ENCODE measurements at regions not wholly inside any gene's neighbourhood (a gene's known extent, or its start where the extent isn't known, plus 50 kb on each side); places are given as distances from the start of the nearest gene placed in this dataset.

GRCh38 chr7:14974688-14975087 is 72.1 kb upstream of the DGKB start:
- TF ChIP-seq CTCF (IDR thresholded peaks at IDR 0.05; ENCODE audit: extremely low read depth in 1 of 2, insufficient read depth in 1 of 2, low read depth in 1 of 2, low read length in 2 of 2) = no peak
- TF ChIP-seq JUN (IDR thresholded peaks at IDR 0.05; ENCODE audit: borderline replicate concordance, insufficient read depth, insufficient read length, low read depth) = no peak
- no peak for TF ChIP-seq MAX (IDR thresholded peaks at IDR 0.05; ENCODE audit: insufficient read depth, insufficient read length)
- no peak for TF ChIP-seq POLR2A (IDR thresholded peaks at IDR 0.05; ENCODE audit: low read depth, low read length)
- no peak for TF ChIP-seq POLR2AphosphoS5 (IDR thresholded peaks at IDR 0.05; ENCODE audit: insufficient read depth, low read depth, low read length)
